MM.1S (cell line): ENCODE measurements at regions not wholly inside any gene's neighbourhood (a gene's known extent, or its start where the extent isn't known, plus 50 kb on each side); places are given as distances from the start of the nearest gene placed in this dataset.

Experiments
- DNase-seq: peaks from one replicate; pipeline ENCODE4 v3.0.0-alpha.2; 2015
- H2AFZ ChIP-seq: fragments of 300-600 bp; sonication (generic); 2 replicates; pipeline ENCODE4 v1.6.0; 2016; ENCODE audit warnings: antibody characterized with exemption, low read length
- H3F3A ChIP-seq: fragments of 300-600 bp; sonication (generic); 2 replicates; pipeline ENCODE4 v1.6.1; 2016; ENCODE audit warnings: mild to moderate bottlenecking, antibody characterized with exemption, low read length, moderate library complexity, mixed read lengths; ENCODE audit not compliant: insufficient read depth
- H3K27ac ChIP-seq: fragments of 300-600 bp; sonication (generic); 2 replicates; pipeline ENCODE4 v1.5.1; 2016; ENCODE audit warnings: mild to moderate bottlenecking, low read length
- H3K27me3 ChIP-seq: fragments of 300-600 bp; sonication (generic); replicated peaks from 2 replicates; pipeline ENCODE4 v1.6.0; 2016; ENCODE audit warnings: low read length; ENCODE audit not compliant: insufficient read depth
- H3K36me3 ChIP-seq: fragments of 300-600 bp; sonication (generic); replicated peaks from 2 replicates; pipeline ENCODE4 v1.6.1; 2016; ENCODE audit warnings: mild to moderate bottlenecking, low read length, mixed read lengths; ENCODE audit not compliant: insufficient read depth
- H3K4me1 ChIP-seq: fragments of 300-600 bp; sonication (generic); 2 replicates; pipeline ENCODE4 v1.6.1; 2016; ENCODE audit warnings: low read length, mixed read lengths
- H3K4me2 ChIP-seq: fragments of 300-600 bp; sonication (generic); 2 replicates; pipeline ENCODE4 v1.6.0; 2016; ENCODE audit warnings: low read depth, low read length
- H3K4me3 ChIP-seq: fragments of 300-600 bp; sonication (generic); 2 replicates; pipeline ENCODE4 v1.5.1; 2016; ENCODE audit warnings: low read length, mixed read lengths
- H3K79me2 ChIP-seq: fragments of 300-600 bp; sonication (generic); 2 replicates; pipeline ENCODE4 v1.6.1; 2016; ENCODE audit warnings: mixed run types, low read length, mixed read lengths
- H3K9ac ChIP-seq: fragments of 300-600 bp; sonication (generic); 2 replicates; pipeline ENCODE4 v1.6.1; 2016; ENCODE audit warnings: low read length, mixed read lengths
- H3K9me2 ChIP-seq: fragments of 300-600 bp; sonication (generic); replicated peaks from 2 replicates; pipeline ENCODE4 v1.6.1; 2016; ENCODE audit warnings: mild to moderate bottlenecking, low read length, mixed read lengths; ENCODE audit not compliant: insufficient read depth
- H3K9me3 ChIP-seq: fragments of 300-600 bp; sonication (generic); replicated peaks from 2 replicates; pipeline ENCODE4 v1.6.1; 2016; ENCODE audit warnings: mild to moderate bottlenecking, low read length, mixed read lengths; ENCODE audit not compliant: insufficient read depth
- H4K20me1 ChIP-seq: fragments of 300-600 bp; sonication (generic); 2 replicates; pipeline ENCODE4 v1.6.1; 2016; ENCODE audit warnings: mild to moderate bottlenecking, low read length, moderate library complexity, mixed read lengths; ENCODE audit not compliant: insufficient read depth
- EZH2 ChIP-seq: fragments of 300-600 bp; sonication (generic); optimal IDR thresholded peaks from 2 replicates; pipeline ENCODE3; 2017; ENCODE audit warnings: low read depth, mild to moderate bottlenecking, antibody characterized with exemption, low read length, mixed read lengths
- EZH2phosphoT487 ChIP-seq: fragments of 300-600 bp; sonication (generic); IDR thresholded peaks from 2 replicates; pipeline ENCODE4 v1.6.1; 2018; ENCODE audit warnings: antibody characterized with exemption, low read length
- TF ChIP-seq, protein P1 (sequence below): fragments of 300-600 bp; sonication (generic); IDR thresholded peaks from 2 replicates; pipeline ENCODE4 v1.5.1; 2016; ENCODE audit warnings: antibody characterized with exemption, low read length, mixed read lengths

DNA sequence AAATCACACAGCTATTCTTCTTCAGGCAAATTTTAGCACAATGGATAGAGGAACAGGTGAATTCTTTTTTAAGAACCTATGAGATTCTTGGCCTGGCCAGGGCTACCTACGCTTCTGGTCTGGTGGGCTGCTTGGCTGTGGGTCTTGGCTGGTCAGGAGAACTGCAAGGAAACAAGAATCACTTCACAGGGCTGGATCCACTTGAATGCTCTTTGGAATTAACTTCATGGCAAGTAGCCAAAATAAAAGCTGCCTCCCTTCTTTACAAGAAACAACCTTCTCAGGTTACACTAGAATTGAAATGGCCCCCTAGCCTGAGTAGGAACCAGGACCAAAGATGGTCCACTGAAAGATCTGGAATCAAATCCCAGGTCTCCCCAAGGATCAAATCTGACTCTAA is 519.1 kb downstream of the IQCM start:
- Histone ChIP-seq H3K4me2 (no peak overlapping the region), H2AFZ (no peak overlapping the region), H4K20me1 (no peaks in the 10 kb centered on the region), H3K4me1 (no peaks in the 10 kb centered on the region), H3K9me2 (no peaks in the 10 kb centered on the region), H3K4me3 (no peak overlapping the region), H3K36me3 (no peaks in the 10 kb centered on the region), H3K27me3 (no peaks in the 10 kb centered on the region), H3K79me2 (no peaks in the 10 kb centered on the region), H3K27ac (no peak overlapping the region), H3F3A (no peaks in the 10 kb centered on the region), H3K9ac (no peak overlapping the region), H3K9me3 (no peaks in the 10 kb centered on the region)
- TF ChIP-seq, protein P1, sequence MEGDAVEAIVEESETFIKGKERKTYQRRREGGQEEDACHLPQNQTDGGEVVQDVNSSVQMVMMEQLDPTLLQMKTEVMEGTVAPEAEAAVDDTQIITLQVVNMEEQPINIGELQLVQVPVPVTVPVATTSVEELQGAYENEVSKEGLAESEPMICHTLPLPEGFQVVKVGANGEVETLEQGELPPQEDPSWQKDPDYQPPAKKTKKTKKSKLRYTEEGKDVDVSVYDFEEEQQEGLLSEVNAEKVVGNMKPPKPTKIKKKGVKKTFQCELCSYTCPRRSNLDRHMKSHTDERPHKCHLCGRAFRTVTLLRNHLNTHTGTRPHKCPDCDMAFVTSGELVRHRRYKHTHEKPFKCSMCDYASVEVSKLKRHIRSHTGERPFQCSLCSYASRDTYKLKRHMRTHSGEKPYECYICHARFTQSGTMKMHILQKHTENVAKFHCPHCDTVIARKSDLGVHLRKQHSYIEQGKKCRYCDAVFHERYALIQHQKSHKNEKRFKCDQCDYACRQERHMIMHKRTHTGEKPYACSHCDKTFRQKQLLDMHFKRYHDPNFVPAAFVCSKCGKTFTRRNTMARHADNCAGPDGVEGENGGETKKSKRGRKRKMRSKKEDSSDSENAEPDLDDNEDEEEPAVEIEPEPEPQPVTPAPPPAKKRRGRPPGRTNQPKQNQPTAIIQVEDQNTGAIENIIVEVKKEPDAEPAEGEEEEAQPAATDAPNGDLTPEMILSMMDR, result no peak
- TF ChIP-seq EZH2phosphoT487, result no peak
- no peak for TF ChIP-seq EZH2
- DNase-seq, result no peak

DNA sequence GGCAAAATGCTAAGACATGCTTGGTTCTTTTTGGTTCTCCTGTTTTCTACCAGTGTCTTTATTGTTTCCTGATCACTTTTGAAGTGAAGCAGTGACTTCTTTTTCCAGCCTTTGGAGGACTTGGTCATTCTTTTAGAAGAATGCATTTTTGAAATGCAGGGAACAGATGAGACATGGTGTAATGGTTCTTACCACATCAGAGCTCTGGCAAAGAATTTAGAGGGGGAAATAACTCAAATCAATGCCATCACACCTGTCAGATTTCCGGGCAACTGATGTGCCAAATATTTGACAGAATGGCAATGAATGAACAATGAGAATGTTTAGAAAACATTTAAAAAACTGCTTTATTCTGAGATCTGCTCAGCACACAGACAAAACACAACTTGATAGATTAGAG is 519.6 kb downstream of the IQCM start:
- Histone ChIP-seq H3K4me3 (no peak overlapping the region), H3K27me3 (no peaks in the 10 kb centered on the region), H3K27ac (no peak overlapping the region), H4K20me1 (no peaks in the 10 kb centered on the region), H3K79me2 (no peaks in the 10 kb centered on the region), H3F3A (no peaks in the 10 kb centered on the region), H3K4me2 (no peak overlapping the region), H2AFZ (no peak overlapping the region), H3K9me3 (no peaks in the 10 kb centered on the region), H3K4me1 (no peaks in the 10 kb centered on the region), H3K36me3 (no peaks in the 10 kb centered on the region), H3K9ac (no peak overlapping the region), H3K9me2 (no peaks in the 10 kb centered on the region)
- DNase-seq, result no peak
- TF ChIP-seq, protein P1, result no peak
- TF ChIP-seq EZH2 (no peak), EZH2phosphoT487 (no peak)

DNA sequence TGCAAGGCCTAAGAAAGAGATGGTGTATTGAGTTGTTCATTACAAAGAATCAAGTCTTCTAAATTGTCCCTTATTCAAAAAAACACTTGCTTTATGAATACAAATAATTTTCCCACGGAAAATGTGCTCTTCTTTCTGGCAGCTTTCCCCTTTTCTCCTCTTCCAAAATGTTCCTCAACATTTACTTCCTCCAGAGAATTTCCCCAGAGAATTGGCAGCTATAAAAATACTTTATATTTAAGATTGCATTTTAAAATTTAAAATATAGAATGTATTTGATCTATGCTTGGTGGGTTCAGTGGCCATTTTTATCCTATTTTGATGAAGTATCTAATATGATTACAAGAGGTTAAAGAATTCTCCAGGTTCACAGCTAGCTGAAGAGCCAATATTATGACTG is 521.0 kb downstream of the IQCM start:
- Histone ChIP-seq H3K9me2 (no peaks in the 10 kb centered on the region), H3K4me3 (no peak overlapping the region), H3K79me2 (no peaks in the 10 kb centered on the region), H4K20me1 (no peaks in the 10 kb centered on the region), H3K4me1 (no peaks in the 10 kb centered on the region), H3K9ac (no peak overlapping the region), H3K27ac (no peak overlapping the region), H3K9me3 (no peaks in the 10 kb centered on the region), H3K36me3 (no peaks in the 10 kb centered on the region), H3F3A (no peaks in the 10 kb centered on the region), H3K4me2 (no peak overlapping the region), H2AFZ (no peak overlapping the region), H3K27me3 (no peaks in the 10 kb centered on the region)
- TF ChIP-seq, protein P1, result no peak
- TF ChIP-seq EZH2phosphoT487, result no peak
- TF ChIP-seq EZH2, result no peak
- no peak for DNase-seq
